HFFc6 (cell line): ENCODE measurements at regions not wholly inside any gene's neighbourhood (a gene's known extent, or its start where the extent isn't known, plus 50 kb on each side); places are given as distances from the start of the nearest gene placed in this dataset.

Experiments used
- DNase-seq: peaks from one replicate; pipeline ENCODE4 v3.0.0-alpha.2; 2018
- H3K27ac Mint-ChIP-seq: 2 replicates; pipeline ENCODE4 v1.8.0; 2020; ENCODE audit warnings: mild to moderate bottlenecking, mixed read lengths
- H3K27me3 Mint-ChIP-seq: 2 replicates; pipeline ENCODE4 v1.8.0; 2021; ENCODE audit warnings: mild to moderate bottlenecking, moderate library complexity, mixed read lengths; ENCODE audit not compliant: insufficient read depth
- H3K36me3 Mint-ChIP-seq: 2 replicates; pipeline ENCODE4 v1.8.0; 2021; ENCODE audit warnings: low read depth, mixed read lengths
- H3K4me1 Mint-ChIP-seq: 2 replicates; pipeline ENCODE4 v1.8.0; 2020; ENCODE audit warnings: low read depth, mixed read lengths
- H3K4me3 Mint-ChIP-seq: 2 replicates; pipeline ENCODE4 v1.8.0; 2020; ENCODE audit warnings: mild to moderate bottlenecking, moderate library complexity, mixed read lengths
- H3K9me3 Mint-ChIP-seq: 2 replicates; pipeline ENCODE4 v1.8.0; 2020; ENCODE audit warnings: mild to moderate bottlenecking, mixed read lengths
- CTCF ChIP-seq: fragments of 200-600 bp; sonication (generic); IDR thresholded peaks from 2 replicates; pipeline ENCODE4 v1.5.0; 2021; ENCODE audit warnings: antibody characterized with exemption, mild to moderate bottlenecking

GRCh38 chr3:72380711-72381493 is 467.3 kb downstream of the SHQ1 start:
- H3K27me3 Mint-ChIP-seq, result peaks cover 3% of the 10 kb centered on the region; the same call in 1 of the 2 replicates
- peaks cover 9% of the 10 kb centered on the region for H3K36me3 Mint-ChIP-seq
- no peak for TF ChIP-seq CTCF
- peaks cover 37% of the 10 kb centered on the region for H3K4me1 Mint-ChIP-seq
- peak overlapping the region; percentile 43 for H3K27ac Mint-ChIP-seq
- no peaks in the 10 kb centered on the region for H3K9me3 Mint-ChIP-seq
- H3K4me3 Mint-ChIP-seq, result peak overlapping the region; percentile 12; the same call in 1 of the 2 replicates
- no peak for DNase-seq

- H3K4me1 Mint-ChIP-seq, result peaks cover 42% of the 10 kb centered on the region
- peaks cover 14% of the 10 kb centered on the region for H3K36me3 Mint-ChIP-seq
- peak overlapping the region; percentile 43; the same call in 1 of the 2 replicates for H3K27ac Mint-ChIP-seq
- H3K9me3 Mint-ChIP-seq, result no peaks in the 10 kb centered on the region
- peak overlapping the region; percentile 12; the same call in 1 of the 2 replicates for H3K4me3 Mint-ChIP-seq
- H3K27me3 Mint-ChIP-seq, result peaks cover 3% of the 10 kb centered on the region; the same call in 1 of the 2 replicates
- TF ChIP-seq CTCF, result no peak
- DNase-seq, result peak; percentile 50
Measured at GRCh38 chr3:72380193-72380592, 468.1 kb downstream of the SHQ1 start.

DNA sequence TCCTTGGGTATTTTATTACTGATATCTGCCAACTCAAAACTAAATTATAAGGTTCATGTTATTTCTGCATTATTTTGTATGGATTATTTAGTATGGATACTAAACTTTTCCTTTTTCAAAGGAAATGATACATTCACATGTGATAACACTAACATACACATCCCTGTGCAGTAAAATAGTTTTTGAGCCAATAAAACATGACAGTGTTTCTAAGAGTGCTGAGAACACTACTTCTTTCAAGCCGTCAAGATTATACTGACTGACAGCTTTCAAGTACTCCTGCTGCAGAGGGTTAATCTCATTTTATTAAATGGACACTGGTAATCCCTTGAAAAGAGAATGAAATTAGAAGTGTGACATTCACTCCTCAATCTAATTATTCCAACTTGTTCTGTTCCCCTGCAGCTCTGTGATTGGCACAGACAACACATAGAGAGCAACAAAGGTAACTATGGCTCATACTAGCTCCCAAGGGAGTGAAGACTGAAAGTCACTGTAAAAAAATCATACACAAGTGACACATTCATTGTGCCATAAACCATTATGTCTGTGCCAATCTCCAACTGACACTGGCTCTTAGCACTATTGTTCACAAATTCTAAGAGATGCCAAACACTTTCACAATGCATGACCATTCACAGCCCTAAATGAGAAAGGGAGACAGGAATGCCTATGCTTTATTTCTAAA is 468.6 kb downstream of the SHQ1 start:
- no peak for DNase-seq
- Mint-ChIP-seq H3K4me3 (no peak overlapping the region), H3K27me3 (peaks cover 3% of the 10 kb centered on the region; the same call in 1 of the 2 replicates), H3K27ac (peak overlapping the region; percentile 43; the same call in 1 of the 2 replicates), H3K9me3 (no peaks in the 10 kb centered on the region), H3K4me1 (peaks cover 37% of the 10 kb centered on the region), H3K36me3 (peaks cover 14% of the 10 kb centered on the region)
- no peak for TF ChIP-seq CTCF

DNA sequence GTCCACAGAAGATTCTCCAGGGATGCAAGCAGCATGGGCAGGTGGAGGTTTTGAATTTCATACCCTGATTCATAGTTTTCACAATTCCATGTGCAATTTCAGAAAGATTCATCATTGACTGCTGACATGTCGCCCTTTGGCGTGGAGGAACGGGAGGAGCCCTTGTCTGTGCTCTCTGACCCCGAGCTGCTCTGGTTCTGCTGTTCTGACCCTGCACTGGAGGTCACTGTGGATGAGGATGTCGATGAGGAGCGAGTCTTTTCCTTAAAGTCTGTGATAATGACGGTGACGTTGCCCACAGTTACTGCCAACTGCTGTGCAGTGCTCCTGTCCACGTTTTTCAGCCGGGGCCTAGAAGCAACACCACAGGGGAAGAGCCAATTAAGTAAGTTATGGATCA is 470.0 kb downstream of the SHQ1 start:
- Mint-ChIP-seq H3K9me3 (no peaks in the 10 kb centered on the region), H3K4me3 (no peak overlapping the region), H3K27ac (no peak overlapping the region), H3K27me3 (peaks cover 3% of the 10 kb centered on the region; the same call in 1 of the 2 replicates), H3K4me1 (peaks cover 28% of the 10 kb centered on the region), H3K36me3 (peaks cover 21% of the 10 kb centered on the region)
- no peak for DNase-seq
- no peak for TF ChIP-seq CTCF

DNA sequence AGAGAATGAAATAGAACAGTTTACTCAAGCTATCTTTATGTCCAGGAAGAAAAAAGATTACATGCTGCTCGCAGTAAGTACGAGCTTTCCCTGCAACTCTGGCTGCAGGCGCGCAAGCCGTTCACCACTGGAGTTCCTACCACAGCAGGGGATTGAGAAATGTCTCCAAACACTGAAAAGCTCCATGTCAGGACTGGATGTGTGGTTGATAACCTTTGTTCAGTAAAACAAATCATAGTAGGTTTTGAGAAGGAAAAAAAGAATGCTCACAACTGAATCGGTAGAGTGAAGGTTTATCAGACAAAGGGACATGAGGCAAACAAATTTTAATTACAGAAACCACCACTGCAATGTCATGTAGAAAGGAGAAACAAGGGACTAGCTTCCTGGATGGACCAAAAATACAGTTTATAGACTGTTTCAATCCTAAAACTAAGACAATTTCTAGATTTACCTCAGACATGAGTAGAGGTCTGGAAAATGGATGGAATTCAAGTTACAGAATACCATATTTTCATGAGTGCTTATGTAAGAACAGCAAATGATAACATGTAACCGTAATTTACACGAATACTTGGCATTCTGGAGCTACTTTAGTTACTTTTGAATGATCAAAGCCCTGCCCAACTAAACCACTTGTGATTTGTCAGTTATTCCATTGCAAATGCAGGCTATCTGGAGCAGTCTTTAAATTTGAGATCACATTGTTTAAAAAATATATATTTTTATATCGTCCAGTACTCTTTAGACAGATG is 471.1 kb downstream of the SHQ1 start:
- Mint-ChIP-seq H3K4me1 (peaks cover 28% of the 10 kb centered on the region), H3K27ac (no peak overlapping the region), H3K9me3 (no peaks in the 10 kb centered on the region), H3K27me3 (peaks cover 6% of the 10 kb centered on the region; the same call in 1 of the 2 replicates), H3K4me3 (no peak overlapping the region), H3K36me3 (peaks cover 21% of the 10 kb centered on the region)
- TF ChIP-seq CTCF, result no peak
- DNase-seq, result no peak
